HEK293T (cell line): ENCODE measurements at regions not wholly inside any gene's neighbourhood (a gene's known extent, or its start where the extent isn't known, plus 50 kb on each side); places are given as distances from the start of the nearest gene placed in this dataset.

Experiments used
- BHLHE40 ChIP-seq: fragments of 450-650 bp; IDR thresholded peaks from 2 replicates; pipeline ENCODE4 v1.6.1; 2016; ENCODE audit warnings: mild to moderate bottlenecking, moderate library complexity, borderline replicate concordance
- CTBP1 ChIP-seq: fragments of 450-650 bp; IDR thresholded peaks from 2 replicates; pipeline ENCODE4 v1.6.1; 2016; ENCODE audit warnings: borderline replicate concordance
- FOXA1 ChIP-seq: fragments of 450-650 bp; IDR thresholded peaks from 2 replicates; pipeline ENCODE4 v1.6.1; 2016; ENCODE audit warnings: mild to moderate bottlenecking
- FOXK2 ChIP-seq: fragments of 450-650 bp; IDR thresholded peaks from 2 replicates; pipeline ENCODE4 v1.6.1; 2016; ENCODE audit warnings: mild to moderate bottlenecking
- HDGF ChIP-seq: fragments of 450-650 bp; IDR thresholded peaks from 2 replicates; pipeline ENCODE4 v1.6.1; 2017; ENCODE audit warnings: antibody characterized with exemption, borderline replicate concordance
- NFRKB ChIP-seq: fragments of 450-650 bp; IDR thresholded peaks from 2 replicates; pipeline ENCODE4 v1.6.1; 2016; ENCODE audit warnings: mild to moderate bottlenecking, moderate library complexity
- PKNOX1 ChIP-seq: fragments of 450-650 bp; IDR thresholded peaks from 2 replicates; pipeline ENCODE4 v1.6.1; 2016
- SP1 ChIP-seq: fragments of 450-650 bp; IDR thresholded peaks from 2 replicates; pipeline ENCODE4 v1.6.1; 2017
- SUZ12 ChIP-seq: fragments of 450-650 bp; IDR thresholded peaks from 2 replicates; pipeline ENCODE4 v1.6.1; 2016; ENCODE audit warnings: mild to moderate bottlenecking
- TARDBP ChIP-seq: fragments of 450-650 bp; IDR thresholded peaks from 2 replicates; pipeline ENCODE4 v1.6.1; 2016
- ZNF384 ChIP-seq: fragments of 450-650 bp; IDR thresholded peaks from 2 replicates; pipeline ENCODE4 v1.6.1; 2016

GRCh38 chr13:74024314-74024713 lies 109.9 kb downstream of the KLF12 start:
- TF ChIP-seq FOXK2 (no peak), PKNOX1 (no peak), ZNF384 (no peak), BHLHE40 (no peak), FOXA1 (no peak), SP1 (no peak), HDGF (no peak), CTBP1 (no peak), NFRKB (no peak), TARDBP (no peak), SUZ12 (no peak)
